Stimulated activated CD4-positive, alpha-beta T cell treated with anti-CD3 and anti-CD28 coated beads, Interleukin-4, amount 100 ng/mL, for 4 hours (primary cell): ENCODE measurements at regions not wholly inside any gene's neighbourhood (a gene's known extent, or its start where the extent isn't known, plus 50 kb on each side); places are given as distances from the start of the nearest gene placed in this dataset.
"Not testable (repeated sequence)": the region's sequence is repeated elsewhere in the genome, so short reads cannot be mapped to it uniquely, and the experiment has no call there.

ENCODE experiments used
- DNase-seq, 2 experiments: peaks; one replicate each; pipeline ENCODE4 v3.0.0-alpha.2; 2020

DNA sequence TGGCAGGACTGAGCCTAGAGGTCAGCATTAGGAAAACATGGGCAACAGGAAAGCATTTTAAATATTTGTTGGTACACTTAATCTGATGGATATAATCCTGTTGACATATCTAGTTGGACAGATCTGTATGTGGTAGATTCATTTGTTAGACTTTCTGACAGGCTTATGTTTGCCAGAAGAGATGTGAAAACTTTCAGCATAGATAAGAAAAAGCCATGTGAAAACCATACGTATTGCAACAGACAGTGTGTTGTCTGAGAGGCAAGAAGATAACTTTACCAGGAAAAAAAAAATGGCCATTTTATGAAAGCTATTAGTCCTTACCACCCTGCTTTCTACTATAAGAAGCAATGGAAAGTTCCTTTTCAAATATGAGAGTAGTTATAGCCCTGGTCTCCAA, 1902.2 kb upstream of the C9orf72 start:
- DNase-seq: no peak

DNA sequence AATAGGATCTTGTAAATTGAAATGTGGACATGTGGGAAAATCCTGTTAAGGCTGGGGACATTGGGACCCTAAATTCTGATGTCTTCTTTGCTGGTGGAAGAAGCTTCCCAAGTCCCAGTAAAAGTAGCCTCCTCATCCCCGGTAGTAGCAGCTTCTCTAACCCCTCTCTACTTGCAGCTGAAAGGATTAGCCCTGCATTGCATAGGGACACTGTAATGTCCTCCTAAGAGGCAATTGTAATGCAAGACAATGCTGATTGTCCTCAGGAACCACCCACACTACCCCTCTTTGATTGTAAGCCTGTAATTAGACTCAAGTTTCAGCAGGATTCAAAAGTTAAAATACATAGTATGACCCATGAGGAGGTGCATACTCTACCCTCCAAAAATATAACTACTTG, 1938.4 kb upstream of the C9orf72 start:
- no peak for DNase-seq

DNA sequence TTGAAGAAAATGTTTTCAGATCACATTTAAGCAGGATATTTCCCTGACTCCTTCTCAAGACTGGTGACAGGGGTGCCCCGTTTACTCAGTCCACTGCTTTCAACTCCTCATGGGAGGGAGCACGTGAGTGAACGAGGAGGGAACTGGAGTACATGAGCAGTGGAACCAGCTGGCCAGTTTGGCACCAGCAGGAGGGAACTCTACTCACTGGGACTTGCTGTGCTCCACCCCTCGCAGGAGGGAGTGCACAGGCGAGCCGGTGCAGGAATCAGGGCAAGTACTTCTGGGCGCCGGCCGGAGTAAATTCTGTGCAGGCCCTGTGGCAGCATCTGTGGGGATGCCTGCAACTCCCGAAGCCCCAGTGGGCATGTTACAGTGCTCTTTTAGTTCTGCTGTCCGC, 1941.1 kb upstream of the C9orf72 start:
- DNase-seq: no peak

- no peak for DNase-seq
Measured at GRCh38 chr9:29514862-29515261, 1941.6 kb upstream of the C9orf72 start.

DNA sequence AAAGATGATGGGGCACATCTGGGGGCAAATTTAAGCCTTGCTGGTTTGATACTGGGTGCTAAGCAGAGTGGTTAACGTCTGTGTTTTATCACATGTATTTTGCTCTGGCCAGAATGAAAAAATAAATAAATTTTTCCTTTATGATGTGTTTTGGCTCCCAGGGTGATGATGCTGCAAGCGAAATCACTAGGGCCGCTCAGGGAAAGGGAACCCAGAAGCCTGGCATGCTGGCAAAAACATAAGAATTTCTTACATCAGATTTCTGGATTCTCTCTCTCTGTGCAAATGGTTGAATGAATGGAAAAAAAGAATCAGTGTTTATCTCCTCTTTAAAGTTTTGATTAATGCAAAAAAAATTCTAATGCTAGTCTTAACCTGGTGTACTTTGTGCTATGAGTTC, 1975.2 kb upstream of the C9orf72 start:
- DNase-seq: no peak

GRCh38 chr9:29555502-29555901, 1982.2 kb upstream of the C9orf72 start:
- no peak for DNase-seq

DNA sequence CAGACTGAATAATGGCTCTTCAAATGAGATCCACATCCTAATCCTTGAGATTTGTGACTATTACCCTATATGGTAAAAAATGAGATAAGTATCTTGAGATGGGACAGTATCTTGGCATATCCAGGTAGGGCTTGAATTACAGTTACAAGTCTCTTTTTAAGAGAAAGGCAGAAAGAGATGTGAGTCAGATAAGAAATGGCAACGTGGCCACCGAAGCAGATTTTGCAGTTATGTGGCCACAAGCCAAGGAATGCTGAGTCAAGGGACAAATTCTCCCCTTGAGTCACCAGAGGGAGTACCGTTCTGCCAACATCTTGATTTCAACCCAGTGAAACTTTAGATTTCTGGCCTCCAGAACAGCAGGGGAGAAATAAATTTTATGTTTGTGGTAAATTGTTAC, 1983.0 kb upstream of the C9orf72 start:
- DNase-seq: no peak

DNA sequence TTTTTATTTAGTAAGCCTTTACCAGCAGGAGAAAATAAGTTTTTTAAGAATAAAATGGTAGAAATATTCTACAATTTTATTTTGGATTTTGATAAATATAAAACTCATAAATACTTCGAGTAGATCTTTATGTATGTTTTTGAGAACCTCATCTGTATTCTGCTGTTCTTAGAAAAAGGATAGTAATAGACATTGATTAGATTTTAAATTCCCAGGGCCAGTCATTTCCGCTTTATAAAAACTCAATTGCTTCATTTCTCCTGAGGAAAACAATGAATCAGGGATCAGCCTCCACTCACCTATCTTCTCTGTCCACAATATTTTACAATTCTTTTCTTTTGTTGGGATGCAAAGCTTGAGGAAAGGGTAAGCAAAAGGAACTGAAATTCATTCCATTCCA, 1983.5 kb upstream of the C9orf72 start:
- no peak for DNase-seq

GRCh38 chr9:29564564-29564963, 1991.3 kb upstream of the C9orf72 start:
- DNase-seq: no peak

- no peak for DNase-seq
Measured at GRCh38 chr9:29575219-29575618, 2001.9 kb upstream of the C9orf72 start.

DNA sequence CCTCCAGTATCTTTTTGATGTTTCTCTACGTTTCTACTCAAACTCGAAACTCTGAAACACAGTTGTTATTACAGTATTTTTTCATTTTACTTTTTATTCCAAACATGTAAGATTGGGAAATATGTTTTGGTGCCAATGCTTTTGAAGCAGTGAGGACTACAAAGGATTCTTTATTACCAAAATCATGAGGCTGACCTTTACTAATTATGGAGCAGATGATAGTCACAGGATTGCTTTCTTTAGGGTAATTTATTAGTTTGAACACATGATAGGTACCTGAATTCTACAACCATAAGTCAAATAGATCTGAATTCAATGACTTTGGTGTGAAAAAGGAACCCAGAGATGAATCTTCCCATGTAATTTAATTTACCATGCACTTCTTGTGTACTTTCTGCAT, 2015.1 kb upstream of the C9orf72 start:
- DNase-seq: no peak

- DNase-seq: no peak
Measured at GRCh38 chr9:29609282-29609681, 2036.0 kb upstream of the C9orf72 start.

DNA sequence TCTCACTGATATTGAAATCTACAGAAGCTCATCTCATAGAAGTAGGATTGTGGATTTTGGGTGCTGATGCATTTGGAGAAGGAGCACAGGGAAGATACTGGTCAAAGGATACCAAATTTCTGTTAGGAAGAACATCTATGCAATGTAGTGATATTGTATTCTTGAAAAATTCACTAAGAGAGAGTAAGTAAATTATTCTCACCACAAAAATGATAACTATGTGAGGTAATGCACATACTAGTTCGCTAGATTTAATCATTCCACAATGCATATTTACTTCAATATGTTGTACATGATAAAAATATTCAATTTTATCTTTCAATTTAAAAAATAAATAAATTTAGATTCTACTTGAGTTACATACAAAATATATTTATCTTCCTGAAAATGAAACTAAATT, 2040.5 kb upstream of the C9orf72 start:
- DNase-seq: no peak

DNA sequence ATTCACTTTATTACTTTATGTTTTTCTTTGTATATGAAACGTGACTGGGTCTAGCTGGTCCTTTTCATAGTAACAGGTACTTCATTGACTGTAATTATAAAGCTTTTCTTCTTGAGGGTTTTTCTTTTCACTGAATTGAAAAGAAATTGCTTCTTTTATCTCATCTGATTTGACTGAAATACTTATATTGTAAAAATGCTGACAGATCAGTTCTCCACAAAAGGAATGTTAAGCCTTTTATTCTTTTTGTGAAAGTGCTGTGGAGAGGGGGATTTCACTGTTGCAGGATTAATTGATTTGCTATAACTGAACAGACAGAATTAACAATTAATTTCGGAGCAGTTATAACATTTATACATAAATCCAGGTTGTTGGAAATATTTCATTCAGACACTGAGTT, 2043.6 kb upstream of the C9orf72 start:
- DNase-seq: no peak

GRCh38 chr9:29625292-29625731, 2052.0 kb upstream of the C9orf72 start:
- DNase-seq: no peak

- no peak for DNase-seq
Measured at GRCh38 chr9:29625931-29626330, 2052.7 kb upstream of the C9orf72 start.

GRCh38 chr9:29628856-29629255, 2055.6 kb upstream of the C9orf72 start:
- DNase-seq: not testable (repeated sequence)

DNA sequence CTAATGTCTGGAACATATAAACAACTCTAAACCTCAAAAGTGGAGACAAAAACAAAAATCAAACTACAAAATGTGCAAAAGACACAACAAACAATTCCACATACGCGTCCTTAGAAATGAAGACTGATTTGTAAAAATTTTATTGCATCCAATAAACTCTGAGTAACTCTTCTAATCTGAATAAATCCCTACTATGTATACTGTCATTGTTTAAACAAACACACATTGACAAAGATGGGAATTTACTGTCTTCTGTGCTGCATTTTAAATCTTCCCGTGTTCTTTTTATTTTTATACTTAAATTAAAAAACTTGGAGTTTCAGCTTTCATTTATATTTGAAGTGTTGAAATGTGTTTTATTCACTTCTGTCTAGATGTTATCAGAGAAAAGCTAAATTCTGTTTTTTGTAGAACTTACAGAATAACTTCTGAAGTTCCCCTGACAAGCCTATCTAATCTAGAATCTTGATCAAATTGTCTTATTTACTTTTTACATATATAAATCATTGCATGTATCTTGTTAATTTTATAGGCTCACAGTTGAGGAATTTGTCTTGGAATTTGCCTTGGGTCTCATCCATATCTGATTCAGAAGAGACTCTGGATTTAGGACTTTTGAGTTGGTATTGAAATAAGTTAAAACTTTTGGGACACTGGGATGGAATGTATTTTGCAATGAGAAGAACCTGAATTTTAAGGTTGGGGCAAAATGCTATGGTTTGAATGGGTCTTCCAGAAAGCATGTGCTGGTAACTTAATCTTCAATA, 2064.4 kb upstream of the C9orf72 start:
- no peak for DNase-seq

GRCh38 chr9:29640507-29640906, 2067.2 kb upstream of the C9orf72 start:
- DNase-seq: no peak

DNA sequence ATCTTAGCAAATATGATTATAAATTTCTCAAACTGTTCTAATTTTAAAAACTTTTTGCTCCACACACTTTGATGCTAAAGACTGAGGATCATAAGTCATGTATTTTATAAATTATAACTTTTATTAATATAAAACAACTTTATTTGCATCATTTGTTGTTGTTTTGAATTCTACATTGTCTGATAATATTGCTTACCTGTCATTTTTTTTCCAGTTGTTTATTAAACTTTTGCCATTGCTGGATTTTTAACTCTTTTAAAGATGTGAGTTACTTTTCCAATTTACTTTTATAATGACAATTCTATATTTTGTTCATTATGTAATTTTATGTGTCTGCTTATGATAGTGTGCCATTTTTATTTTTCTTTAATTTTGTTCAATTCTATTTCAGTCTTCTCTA, 2071.2 kb upstream of the C9orf72 start:
- DNase-seq: no peak

GRCh38 chr9:29647451-29647850, 2074.2 kb upstream of the C9orf72 start:
- DNase-seq: no peak

GRCh38 chr9:29648132-29648531, 2074.9 kb upstream of the C9orf72 start:
- DNase-seq: no peak

- DNase-seq: no peak
Measured at GRCh38 chr9:29648601-29649000, 2075.3 kb upstream of the C9orf72 start.

DNA sequence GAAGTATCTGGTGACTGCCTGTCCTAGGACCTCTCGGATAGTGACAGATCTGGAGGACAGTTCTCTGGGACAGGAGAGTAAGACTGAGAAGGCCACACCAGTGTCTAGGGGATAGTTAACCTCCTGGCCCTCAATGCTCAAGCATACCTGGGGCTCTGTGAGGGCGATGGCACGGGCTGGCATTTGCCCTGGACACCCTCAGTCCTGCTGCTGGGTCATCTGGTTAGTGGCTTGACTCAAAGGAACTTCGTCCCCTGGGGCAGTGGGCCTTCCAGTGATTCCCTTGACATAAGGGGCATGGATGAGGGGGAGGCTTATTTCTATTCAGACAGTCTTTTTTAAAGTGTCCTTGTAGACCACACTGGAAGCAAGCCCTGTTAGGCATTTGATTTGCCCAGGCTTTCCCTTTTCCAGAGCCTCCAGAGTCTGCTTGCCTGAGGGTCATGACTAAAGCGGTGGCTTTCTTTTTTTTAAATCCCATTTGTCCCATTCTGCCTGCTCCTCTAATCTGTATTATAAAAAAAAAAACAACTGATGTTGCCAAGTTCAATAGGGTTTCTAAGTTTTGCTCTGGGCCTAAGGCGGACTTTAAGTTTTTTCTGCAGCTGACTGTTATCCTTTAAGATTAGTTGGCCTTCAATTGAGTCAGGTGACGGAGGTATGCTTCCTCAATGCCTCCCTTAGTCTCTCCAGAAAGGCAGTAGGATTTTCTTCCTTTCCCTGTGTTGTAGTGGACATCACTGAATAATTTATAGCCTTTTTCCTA, 2083.5 kb upstream of the C9orf72 start:
- no peak for DNase-seq

DNA sequence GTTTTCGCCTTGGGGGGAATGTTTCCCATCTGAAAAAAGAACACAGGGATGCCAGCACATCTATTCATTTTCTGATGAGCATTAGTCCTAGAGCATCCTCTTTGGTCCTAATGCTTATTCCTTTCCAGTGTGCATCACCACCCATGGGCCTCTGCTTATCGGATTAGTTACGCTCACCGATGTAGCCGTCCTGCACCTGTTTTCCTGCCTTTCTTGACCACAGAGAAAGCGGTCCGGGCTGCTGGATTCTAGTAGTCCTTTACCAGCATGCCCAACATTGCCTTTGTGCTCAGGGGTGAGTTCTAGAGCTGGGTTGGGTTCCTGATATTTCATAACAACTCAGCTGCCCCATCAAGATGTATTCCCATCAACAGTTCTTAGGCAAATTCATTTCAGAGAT, 2084.5 kb upstream of the C9orf72 start:
- DNase-seq: no peak
